HCT116 (cell line): ENCODE measurements at regions not wholly inside any gene's neighbourhood (a gene's known extent, or its start where the extent isn't known, plus 50 kb on each side); places are given as distances from the start of the nearest gene placed in this dataset.

ENCODE experiments used
- ATAC-seq: fragments of 200-7000 bp; cut with Tn5 transposase; 2 replicates; pipeline ENCODE4 v1.9.1; 2020; ENCODE audit warnings: mild to moderate bottlenecking, moderate library complexity
- BruUV-seq: library from RNA; stranded (reverse); fragments of 400-500 nt; replicated peaks from 2 replicates; lab custom pipeline; 2021; lab: Mats Ljungman, UMichigan
- CTCF ChIA-PET: fragments of 300-600 bp; sonication (Branson Sonifier 250); formaldehyde crosslinking; loops from one replicate; lab custom pipeline; 2021; ENCODE audit warnings: antibody characterized with exemption; lab: Charles Lee
- POLR2A ChIA-PET: fragments of 300-600, 350-600 bp; sonication (Branson Sonifier 250); formaldehyde crosslinking; loops from one replicate; lab custom pipeline; 2021; ENCODE audit warnings: antibody characterized with exemption; lab: Charles Lee
- RAD21 ChIA-PET, 2 experiments: fragments of 300-600 bp; sonication (Branson Sonifier 250); formaldehyde crosslinking; loops; one replicate each; lab custom pipeline; 2023; ENCODE audit warnings: low total read pairs in 2 of 2; ENCODE audit not compliant: uncharacterized antibody in 2 of 2, unreplicated experiment in 2 of 2, low non-redundant PET in 1 of 2; lab: Charles Lee
- DNase-seq: peaks from one replicate; pipeline ENCODE4 v3.0.0-alpha.2; 2010; ENCODE audit warnings: low read depth, low spot score
- H2AFZ ChIP-seq: fragments of 200-600 bp; shearing (Covaris generic), sonication (generic); 2 replicates; pipeline ENCODE4 v1.6.1; 2017; ENCODE audit warnings: low read depth, mixed run types, mixed read lengths, antibody characterized with exemption, low read length; ENCODE audit not compliant: poor library complexity, severe bottlenecking
- H3K27ac ChIP-seq: 2 replicates; pipeline ENCODE4 v1.5.1; 2012; ENCODE audit warnings: low read depth, low read length
- H3K27me3 ChIP-seq: fragments of 200-600 bp; sonication (generic); 2 replicates; pipeline ENCODE4 v1.6.1; 2016; ENCODE audit warnings: mixed run types, low read length, mixed read lengths; ENCODE audit not compliant: insufficient read depth
- H3K36me3 ChIP-seq, 2 experiments: fragments of 200-500 bp in 1 of 2; fragments of 200-600 bp in 1 of 2; sonication (Bioruptor generic) in 1 of 2; sonication (generic) in 1 of 2; 2 replicates each; pipeline versions ENCODE4 v1.5.1 to v1.6.1; 2014 to 2016; ENCODE audit warnings: low read length in 2 of 2, inconsistent platforms in 1 of 2, mixed read lengths in 1 of 2, mixed run types in 1 of 2; ENCODE audit not compliant: insufficient read depth in 2 of 2, control insufficient read depth in 1 of 2
- H3K4me1 ChIP-seq, 2 experiments: fragments of 200-600 bp in 1 of 2; sonication (generic) in 1 of 2; 2 replicates each; pipeline versions ENCODE4 v1.5.1 to v1.6.1; 2012 to 2017; ENCODE audit warnings: low read length in 2 of 2, inconsistent platforms in 1 of 2, mild to moderate bottlenecking in 1 of 2, mixed read lengths in 1 of 2, mixed run types in 1 of 2, moderate library complexity in 1 of 2; ENCODE audit not compliant: insufficient read depth in 2 of 2, control insufficient read depth in 1 of 2
- H3K4me2 ChIP-seq: fragments of 200-600 bp; sonication (generic); 2 replicates; pipeline ENCODE4 v1.6.1; 2017; ENCODE audit warnings: mixed run types, low read length, mixed read lengths
- H3K4me3 ChIP-seq, 2 experiments: fragments of 200-600 bp in 1 of 2; sonication (generic) in 1 of 2; replicated peaks in 1 of 2; 2 replicates each; pipeline ENCODE4 v1.5.1; 2011 to 2016; ENCODE audit warnings: low read length in 2 of 2, control low read depth in 1 of 2, low read depth in 1 of 2, mild to moderate bottlenecking in 1 of 2, mixed read lengths in 1 of 2, mixed run types in 1 of 2
- H3K79me2 ChIP-seq: fragments of 200-600 bp; sonication (generic); 2 replicates; pipeline ENCODE4 v1.6.1; 2017; ENCODE audit warnings: mild to moderate bottlenecking, mixed run types, low read length, moderate library complexity, mixed read lengths; ENCODE audit not compliant: insufficient read depth
- H3K9ac ChIP-seq: fragments of 200-600 bp; sonication (generic); 2 replicates; pipeline ENCODE4 v1.6.1; 2016; ENCODE audit warnings: low read length, mixed read lengths
- H3K9me2 ChIP-seq: fragments of 200-600 bp; sonication (generic), shearing (Covaris generic); 2 replicates; pipeline ENCODE4 v1.6.1; 2017; ENCODE audit warnings: mixed run types, mild to moderate bottlenecking, moderate library complexity; ENCODE audit not compliant: insufficient read depth
- H3K9me3 ChIP-seq, 2 experiments: fragments of 200-500 bp in 1 of 2; fragments of 200-600 bp in 1 of 2; sonication (Bioruptor generic) in 1 of 2; sonication (generic) in 1 of 2; 2 replicates each; pipeline ENCODE4 v1.6.1; 2014 to 2017; ENCODE audit warnings: low read length in 2 of 2, mixed read lengths in 2 of 2, inconsistent platforms in 1 of 2, low read depth in 1 of 2, mild to moderate bottlenecking in 1 of 2, mixed run types in 1 of 2, moderate library complexity in 1 of 2; ENCODE audit not compliant: control insufficient read depth in 1 of 2, insufficient read depth in 1 of 2
- H4K20me1 ChIP-seq: fragments of 200-600 bp; sonication (generic), shearing (Covaris generic); 2 replicates; pipeline ENCODE4 v1.6.1; 2017; ENCODE audit warnings: mixed run types, mild to moderate bottlenecking, moderate library complexity; ENCODE audit not compliant: insufficient read depth
- CBX3 ChIP-seq: IDR thresholded peaks from 2 replicates; pipeline ENCODE4 v1.6.1; 2012; ENCODE audit warnings: low read depth
- EGR1 ChIP-seq: IDR thresholded peaks from 2 replicates; pipeline ENCODE4 v1.6.1; 2012; ENCODE audit warnings: low read depth
- FOSL1 ChIP-seq: IDR thresholded peaks from 2 replicates; pipeline ENCODE4 v1.6.1; 2012; ENCODE audit warnings: low read depth
- SIN3A ChIP-seq: IDR thresholded peaks from 2 replicates; pipeline ENCODE4 v1.6.1; 2012; ENCODE audit warnings: low read depth
- SP1 ChIP-seq: IDR thresholded peaks from 2 replicates; pipeline ENCODE4 v1.6.1; 2012; ENCODE audit warnings: low read depth
- YY1 ChIP-seq: IDR thresholded peaks from 2 replicates; pipeline ENCODE4 v1.6.1; 2011; ENCODE audit warnings: low read length, low read depth, moderate library complexity, mild to moderate bottlenecking; ENCODE audit not compliant: insufficient replicate concordance; ENCODE audit errors: extremely low read depth
- ZFX ChIP-seq: fragments of 450-650 bp; IDR thresholded peaks from 2 replicates; pipeline ENCODE4 v1.6.1; 2017
- intact Hi-C: fragments of 100-400 bp; cut with micrococcal nuclease; formaldehyde crosslinking; loops from 2 replicates; pipeline ENCODE4 v1.10.0; 2022
- TF ChIP-seq, protein P1 (sequence below): IDR thresholded peaks from 2 replicates; pipeline ENCODE4 v1.6.1; 2012; ENCODE audit warnings: low read depth
- TF ChIP-seq, protein P2 (sequence below): IDR thresholded peaks from 2 replicates; pipeline ENCODE4 v1.6.1; 2012
- TF ChIP-seq, protein P3 (sequence below), 3 experiments: fragments of 200-600 bp in 1 of 3; sonication (generic) in 1 of 3; IDR thresholded peaks in 2 of 3; conservative IDR thresholded peaks in 1 of 3; 2 replicates each; pipeline ENCODE4 v1.5.1; 2012 to 2017; ENCODE audit warnings: low read depth in 2 of 3, low read length in 2 of 3, antibody characterized with exemption in 1 of 3, borderline replicate concordance in 1 of 3, control low read depth in 1 of 3, mild to moderate bottlenecking in 1 of 3, mixed read lengths in 1 of 3, mixed run types in 1 of 3, moderate library complexity in 1 of 3; ENCODE audit not compliant: insufficient read depth in 1 of 3
- TF ChIP-seq, protein P4 (sequence below): IDR thresholded peaks from 2 replicates; pipeline ENCODE4 v1.6.1; 2012

DNA sequence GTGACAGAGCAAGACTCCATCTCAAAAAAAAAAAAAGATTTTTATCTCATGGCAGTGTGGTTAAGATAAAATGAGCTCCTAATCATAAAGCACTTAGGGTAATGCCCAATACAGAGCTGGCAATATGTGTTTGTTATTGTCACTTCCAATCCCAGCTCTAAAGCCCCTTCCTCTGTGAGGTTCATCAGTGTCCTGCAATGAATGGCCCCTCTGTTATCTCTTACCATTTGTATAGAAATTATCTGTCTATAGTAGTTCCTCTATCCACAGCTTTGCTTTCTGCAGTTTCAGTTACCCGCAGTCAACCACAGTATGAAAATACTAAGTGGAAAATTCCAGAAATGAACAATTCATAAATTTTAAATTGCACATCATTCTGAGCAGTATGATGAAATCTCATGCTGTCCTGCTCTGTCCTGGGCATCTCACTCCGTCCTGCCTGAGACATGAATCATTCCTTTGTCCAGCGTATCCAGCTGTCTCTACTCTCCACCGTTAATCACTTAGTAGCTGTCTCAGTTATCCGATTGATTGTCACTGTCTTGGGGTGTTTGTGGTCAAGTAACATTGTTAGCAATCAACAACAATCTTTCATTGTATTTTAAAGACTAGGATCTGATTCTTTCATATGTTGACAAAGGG lies 50.2 kb upstream of the DNAH14 start:
- ATAC-seq = no peak
- no peaks in the 10 kb centered on the region for H3K9me2 ChIP-seq
- no peak overlapping the region for H3K9ac ChIP-seq
- H3K4me2 ChIP-seq = no peak overlapping the region
- RAD21 ChIA-PET = no interaction called here
- no peaks in the 10 kb centered on the region for H3K4me1 ChIP-seq
- H3K27me3 ChIP-seq = no peaks in the 10 kb centered on the region; the same call in 1 of the 2 replicates
- no peaks in the 10 kb centered on the region for H3K9me3 ChIP-seq
- H3K4me3 ChIP-seq = no peak overlapping the region
- CTCF ChIA-PET = no interaction called here
- no TSS peak for BruUV-seq
- no peak overlapping the region for H2AFZ ChIP-seq
- no peaks in the 10 kb centered on the region for H3K36me3 ChIP-seq
- intact Hi-C loops = no loop called here
- TF ChIP-seq SP1 (no peak), CBX3 (no peak), ZFX (no peak), YY1 (no peak), EGR1 (no peak), SIN3A (no peak), FOSL1 (no peak)
- TF ChIP-seq, protein P1, sequence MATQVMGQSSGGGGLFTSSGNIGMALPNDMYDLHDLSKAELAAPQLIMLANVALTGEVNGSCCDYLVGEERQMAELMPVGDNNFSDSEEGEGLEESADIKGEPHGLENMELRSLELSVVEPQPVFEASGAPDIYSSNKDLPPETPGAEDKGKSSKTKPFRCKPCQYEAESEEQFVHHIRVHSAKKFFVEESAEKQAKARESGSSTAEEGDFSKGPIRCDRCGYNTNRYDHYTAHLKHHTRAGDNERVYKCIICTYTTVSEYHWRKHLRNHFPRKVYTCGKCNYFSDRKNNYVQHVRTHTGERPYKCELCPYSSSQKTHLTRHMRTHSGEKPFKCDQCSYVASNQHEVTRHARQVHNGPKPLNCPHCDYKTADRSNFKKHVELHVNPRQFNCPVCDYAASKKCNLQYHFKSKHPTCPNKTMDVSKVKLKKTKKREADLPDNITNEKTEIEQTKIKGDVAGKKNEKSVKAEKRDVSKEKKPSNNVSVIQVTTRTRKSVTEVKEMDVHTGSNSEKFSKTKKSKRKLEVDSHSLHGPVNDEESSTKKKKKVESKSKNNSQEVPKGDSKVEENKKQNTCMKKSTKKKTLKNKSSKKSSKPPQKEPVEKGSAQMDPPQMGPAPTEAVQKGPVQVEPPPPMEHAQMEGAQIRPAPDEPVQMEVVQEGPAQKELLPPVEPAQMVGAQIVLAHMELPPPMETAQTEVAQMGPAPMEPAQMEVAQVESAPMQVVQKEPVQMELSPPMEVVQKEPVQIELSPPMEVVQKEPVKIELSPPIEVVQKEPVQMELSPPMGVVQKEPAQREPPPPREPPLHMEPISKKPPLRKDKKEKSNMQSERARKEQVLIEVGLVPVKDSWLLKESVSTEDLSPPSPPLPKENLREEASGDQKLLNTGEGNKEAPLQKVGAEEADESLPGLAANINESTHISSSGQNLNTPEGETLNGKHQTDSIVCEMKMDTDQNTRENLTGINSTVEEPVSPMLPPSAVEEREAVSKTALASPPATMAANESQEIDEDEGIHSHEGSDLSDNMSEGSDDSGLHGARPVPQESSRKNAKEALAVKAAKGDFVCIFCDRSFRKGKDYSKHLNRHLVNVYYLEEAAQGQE = no peak
- TF ChIP-seq, protein P2, sequence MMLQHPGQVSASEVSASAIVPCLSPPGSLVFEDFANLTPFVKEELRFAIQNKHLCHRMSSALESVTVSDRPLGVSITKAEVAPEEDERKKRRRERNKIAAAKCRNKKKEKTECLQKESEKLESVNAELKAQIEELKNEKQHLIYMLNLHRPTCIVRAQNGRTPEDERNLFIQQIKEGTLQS = no peak
- TF ChIP-seq, protein P3, sequence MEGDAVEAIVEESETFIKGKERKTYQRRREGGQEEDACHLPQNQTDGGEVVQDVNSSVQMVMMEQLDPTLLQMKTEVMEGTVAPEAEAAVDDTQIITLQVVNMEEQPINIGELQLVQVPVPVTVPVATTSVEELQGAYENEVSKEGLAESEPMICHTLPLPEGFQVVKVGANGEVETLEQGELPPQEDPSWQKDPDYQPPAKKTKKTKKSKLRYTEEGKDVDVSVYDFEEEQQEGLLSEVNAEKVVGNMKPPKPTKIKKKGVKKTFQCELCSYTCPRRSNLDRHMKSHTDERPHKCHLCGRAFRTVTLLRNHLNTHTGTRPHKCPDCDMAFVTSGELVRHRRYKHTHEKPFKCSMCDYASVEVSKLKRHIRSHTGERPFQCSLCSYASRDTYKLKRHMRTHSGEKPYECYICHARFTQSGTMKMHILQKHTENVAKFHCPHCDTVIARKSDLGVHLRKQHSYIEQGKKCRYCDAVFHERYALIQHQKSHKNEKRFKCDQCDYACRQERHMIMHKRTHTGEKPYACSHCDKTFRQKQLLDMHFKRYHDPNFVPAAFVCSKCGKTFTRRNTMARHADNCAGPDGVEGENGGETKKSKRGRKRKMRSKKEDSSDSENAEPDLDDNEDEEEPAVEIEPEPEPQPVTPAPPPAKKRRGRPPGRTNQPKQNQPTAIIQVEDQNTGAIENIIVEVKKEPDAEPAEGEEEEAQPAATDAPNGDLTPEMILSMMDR (IDR thresholded peaks at IDR 0.05 in 2 of 3, conservative IDR thresholded peaks at IDR 0.05 in 1 of 3; ENCODE audit: borderline replicate concordance in 1 of 3, insufficient read depth in 1 of 3, low read depth in 2 of 3, low read length in 2 of 3) = no peak
- TF ChIP-seq, protein P4, sequence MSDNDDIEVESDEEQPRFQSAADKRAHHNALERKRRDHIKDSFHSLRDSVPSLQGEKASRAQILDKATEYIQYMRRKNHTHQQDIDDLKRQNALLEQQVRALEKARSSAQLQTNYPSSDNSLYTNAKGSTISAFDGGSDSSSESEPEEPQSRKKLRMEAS = no peak
- TF ChIP-seq, all 23 proteins: peak for 0
- Histone ChIP-seq H4K20me1 (no peaks in the 10 kb centered on the region), H3K27ac (no peak overlapping the region), H3K79me2 (no peaks in the 10 kb centered on the region)
- DNase-seq = no peak
- POLR2A ChIA-PET = no interaction called here
